ENCODE measurements at regions not wholly inside any gene's neighbourhood (a gene's known extent, or its start where the extent isn't known, plus 50 kb on each side); places are given as distances from the start of the nearest gene placed in this dataset.
"Not testable (repeated sequence)": the region's sequence is repeated elsewhere in the genome, so short reads cannot be mapped to it uniquely, and the experiment has no call there.

DNA sequence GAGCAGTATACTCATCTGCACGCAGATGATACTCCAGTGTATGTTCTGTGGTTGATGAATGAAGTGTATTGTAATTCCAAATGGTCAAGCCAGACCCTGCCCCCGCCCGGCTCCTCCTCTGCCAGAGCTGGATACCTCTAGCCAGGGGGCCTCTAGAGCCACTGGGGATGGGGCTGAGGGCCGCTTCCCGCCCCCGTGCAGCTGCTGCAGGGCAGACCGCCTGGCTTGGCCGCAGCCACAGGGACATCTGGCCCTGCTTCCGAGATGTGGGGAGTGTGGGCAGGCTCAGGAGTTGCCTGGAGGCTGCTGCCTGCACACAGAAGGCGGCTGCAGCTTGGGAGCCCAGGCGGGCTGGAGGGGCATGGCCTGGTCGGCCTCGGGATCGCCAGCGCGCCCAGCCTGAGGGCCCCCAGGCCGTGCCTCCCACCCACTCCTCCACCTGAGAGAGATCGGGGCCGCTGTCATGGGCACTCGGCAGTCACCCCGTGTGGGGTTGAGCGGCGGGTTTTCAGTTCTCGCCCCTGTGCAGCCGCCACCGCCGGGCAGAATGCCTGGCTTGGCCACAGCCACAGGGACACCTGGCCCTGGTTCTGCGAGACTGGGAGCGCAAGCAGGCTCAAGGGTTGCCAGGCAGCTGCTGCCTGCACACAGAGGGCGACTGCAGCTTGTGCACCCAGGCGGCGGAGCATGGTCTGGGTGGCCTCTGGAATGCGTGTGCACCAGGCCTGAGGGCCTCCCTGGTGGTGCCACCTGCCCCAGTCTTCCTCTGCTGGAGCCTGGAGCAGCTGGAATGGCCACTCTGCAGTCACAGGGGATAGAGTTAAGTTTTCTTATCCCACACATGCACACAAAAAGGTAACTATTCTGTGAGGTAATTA lies 1643.7 kb downstream of the SPATA31A7 start:
- not testable (repeated sequence) for DNase-seq (ENCODE audit: low spot score)

DNA sequence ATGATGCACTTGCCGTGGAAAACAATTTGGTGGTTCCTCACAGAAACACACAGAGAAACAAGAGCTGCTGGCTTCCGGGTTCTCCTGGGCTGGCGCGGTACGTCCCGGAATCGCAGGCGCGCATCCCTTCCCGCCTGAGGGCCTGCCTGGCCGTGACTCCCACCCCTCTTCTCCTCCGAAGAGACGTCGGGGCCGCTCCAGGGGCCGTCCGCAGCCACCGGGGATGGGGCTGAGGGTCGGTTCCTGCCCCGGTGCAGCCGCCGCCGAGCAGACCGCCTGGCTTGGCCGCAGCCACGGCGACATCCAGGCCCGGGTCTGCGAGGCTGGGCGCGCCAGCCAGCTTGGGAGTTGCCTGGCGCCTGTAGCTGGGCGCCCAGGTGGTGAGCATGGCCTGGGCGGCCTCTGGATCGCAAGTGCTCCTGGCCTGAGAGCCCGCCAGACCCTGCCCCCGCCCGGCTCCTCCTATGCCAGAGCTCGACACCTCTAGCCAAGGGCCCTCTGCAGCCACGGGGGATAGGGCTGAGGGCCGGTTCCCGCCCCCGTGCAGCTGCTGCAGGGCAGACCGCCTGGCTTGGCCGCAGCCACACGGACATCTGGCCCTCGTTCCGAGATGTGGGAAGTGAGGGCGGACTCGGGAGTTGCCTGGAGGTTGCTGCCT lies 1647.5 kb downstream of the SPATA31A7 start:
- not testable (repeated sequence) for DNase-seq (ENCODE audit: low spot score)

DNA sequence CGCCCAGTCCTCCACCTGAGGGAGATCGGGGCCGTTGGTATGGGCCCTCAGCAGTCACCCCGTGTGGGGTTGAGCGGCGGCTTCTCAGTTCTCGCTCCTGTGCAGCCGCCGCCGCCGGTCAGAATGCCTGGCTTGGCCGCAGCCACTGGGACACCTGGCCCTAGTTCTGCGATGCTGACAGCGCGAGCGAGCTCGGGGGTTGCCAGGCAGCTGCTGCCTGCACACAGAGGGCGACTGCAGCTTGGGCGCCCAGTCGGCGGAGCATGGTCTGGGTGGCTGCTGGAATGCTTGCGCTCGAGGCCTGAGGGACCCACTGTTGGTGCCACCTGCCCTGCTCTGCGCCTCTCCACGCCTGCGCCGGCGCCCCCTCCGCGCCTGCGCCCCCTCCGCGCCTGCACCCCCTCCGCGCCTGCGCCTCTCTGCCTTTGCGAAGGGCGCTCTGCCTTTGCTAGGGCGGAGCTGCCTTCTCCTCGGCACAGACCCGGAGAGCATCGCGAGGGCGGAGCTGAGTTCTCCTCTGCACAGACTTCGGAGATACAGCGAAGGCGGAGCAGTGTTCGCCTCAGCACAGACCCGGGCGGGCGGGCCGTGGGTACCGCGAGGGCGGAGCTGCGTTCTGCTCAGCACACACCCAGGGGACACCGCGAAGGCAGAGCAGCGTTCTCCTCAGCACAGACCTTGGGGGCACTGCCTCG lies 1648.3 kb downstream of the SPATA31A7 start:
- DNase-seq (ENCODE audit: low spot score), result not testable (repeated sequence)

DNA sequence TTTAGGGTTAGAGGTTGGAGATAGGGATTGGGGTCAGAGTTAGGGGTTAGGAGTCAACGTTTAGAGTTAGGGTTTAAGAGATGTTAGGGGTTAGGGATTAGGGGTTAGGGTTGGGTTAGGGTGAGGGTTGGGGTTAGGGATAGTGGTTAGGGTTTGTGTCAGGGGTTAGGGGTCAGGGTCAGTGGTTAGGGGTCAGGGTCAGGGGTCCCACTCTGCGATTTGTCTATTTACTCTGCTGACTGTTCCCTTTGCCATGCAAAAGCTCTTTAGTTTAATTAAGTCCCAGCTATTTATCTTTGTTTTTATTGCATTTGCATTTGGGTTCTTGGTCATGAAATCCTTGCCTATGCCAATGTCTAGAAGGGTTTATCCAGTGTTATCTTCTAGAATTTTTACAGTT lies 1649.3 kb downstream of the SPATA31A7 start:
- not testable (repeated sequence) for DNase-seq (ENCODE audit: low spot score)

DNA sequence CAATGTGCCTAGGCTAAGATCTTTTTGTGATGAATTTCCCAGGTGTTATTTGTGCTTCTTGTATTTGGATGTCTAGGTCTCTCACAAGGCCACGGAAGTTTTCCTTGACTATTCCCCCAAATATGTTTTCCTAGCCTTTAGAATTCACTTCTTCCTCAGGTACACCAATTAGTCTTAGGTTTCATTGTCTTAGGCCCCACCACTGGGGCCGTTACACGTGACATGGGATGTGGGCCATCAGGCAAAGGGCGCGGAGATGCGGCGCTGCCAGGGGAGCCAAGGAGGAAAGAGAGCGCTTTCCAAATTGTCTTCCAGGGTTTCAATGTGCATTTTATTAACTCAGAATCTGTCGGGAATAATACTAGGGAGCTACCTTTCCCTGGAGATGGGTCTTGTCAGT lies 1653.3 kb downstream of the SPATA31A7 start:
- not testable (repeated sequence) for DNase-seq (ENCODE audit: low spot score)

DNA sequence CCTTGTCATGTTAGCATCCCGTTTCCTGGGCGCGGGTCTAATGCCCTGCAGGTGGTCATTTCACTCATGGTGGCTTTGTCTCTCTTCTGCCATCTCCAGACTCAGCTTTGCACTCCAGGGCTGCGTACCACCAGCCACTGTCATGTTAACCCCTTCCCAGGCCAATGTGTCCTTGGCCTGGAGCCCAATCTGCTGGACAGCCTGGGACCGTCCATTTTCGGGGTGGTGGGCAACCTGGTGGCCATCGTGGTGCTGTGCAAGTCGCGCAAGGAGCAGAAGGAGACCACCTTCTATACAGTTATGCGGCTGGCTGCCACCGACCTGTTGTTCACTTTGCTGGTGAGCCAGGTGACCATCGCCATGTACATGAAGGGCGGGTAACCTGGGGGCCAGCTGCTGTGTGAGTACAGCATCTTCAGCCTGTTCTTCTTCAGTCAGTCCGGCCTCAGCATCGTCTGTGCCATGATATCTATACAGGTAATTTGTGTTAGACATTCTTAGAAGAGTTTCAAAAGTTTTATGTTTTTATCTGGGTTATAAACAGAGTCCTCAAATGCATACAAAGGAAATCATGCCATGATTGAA lies 1654.0 kb downstream of the SPATA31A7 start:
- not testable (repeated sequence) for DNase-seq (ENCODE audit: low spot score)

DNA sequence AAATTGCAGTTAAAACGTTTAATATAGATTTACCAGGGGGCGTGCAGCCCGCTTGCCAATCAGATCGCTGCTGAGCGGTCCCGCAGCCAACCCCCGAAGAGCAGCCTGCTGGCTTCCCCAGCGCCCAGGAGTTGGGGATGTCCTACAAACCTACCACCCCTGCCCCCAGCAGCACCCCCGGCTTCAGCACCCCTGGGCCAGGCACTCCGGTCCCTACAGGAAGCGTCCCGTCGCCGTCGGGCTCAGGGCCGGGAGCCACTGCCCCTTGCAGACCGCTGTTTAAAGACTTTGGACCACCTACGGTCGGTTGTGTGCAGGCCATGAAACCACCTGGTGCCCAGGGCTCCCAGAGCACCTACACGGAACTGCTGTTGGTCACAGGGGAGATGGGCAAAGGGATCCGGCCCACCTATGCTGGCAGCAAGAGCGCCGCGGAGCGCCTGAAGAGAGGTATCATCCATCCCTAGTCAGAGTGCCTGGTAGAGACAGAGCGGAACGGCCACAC lies 1654.9 kb downstream of the SPATA31A7 start:
- not testable (repeated sequence) for DNase-seq (ENCODE audit: low spot score)

DNA sequence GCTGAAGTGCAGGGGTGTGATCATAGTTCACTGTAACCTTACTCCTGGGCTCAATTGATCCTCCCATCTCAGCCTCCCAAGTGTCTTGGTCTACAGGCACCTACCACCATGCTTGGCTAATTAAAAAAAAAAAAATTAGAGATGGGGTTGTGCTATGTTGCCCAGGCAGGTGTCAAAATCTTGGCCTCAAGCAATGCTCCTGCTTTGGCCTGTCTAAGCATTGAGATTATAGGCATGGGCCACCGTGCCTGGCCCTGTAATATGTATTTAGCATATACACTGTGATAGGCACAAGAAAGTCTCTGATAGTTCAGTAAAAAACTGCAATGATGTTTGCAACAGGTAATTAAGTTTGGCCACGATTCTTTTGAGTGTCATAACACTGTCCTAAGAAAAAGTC lies 1658.4 kb downstream of the SPATA31A7 start:
- DNase-seq (ENCODE audit: low spot score), result not testable (repeated sequence)

DNA sequence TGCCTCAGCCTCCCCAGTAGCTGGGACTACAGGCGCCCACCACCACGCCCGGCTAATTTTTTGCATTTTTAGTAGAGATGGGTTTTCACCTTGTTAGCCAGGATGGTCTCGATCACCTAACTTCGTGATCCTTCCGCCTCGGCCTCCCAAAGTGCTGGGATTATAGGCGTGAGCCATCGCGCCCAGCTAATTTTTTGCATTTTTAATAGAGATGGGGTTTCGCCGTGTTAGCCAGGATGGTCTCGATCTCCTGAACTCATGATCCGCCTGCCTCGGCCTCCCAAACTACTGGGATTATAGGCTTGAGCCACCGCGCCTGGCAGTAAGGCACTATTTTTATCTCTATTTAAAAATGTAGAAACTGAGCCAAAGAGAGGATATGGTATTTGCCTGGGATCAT lies 1660.2 kb downstream of the SPATA31A7 start:
- not testable (repeated sequence) for DNase-seq (ENCODE audit: low spot score)

DNA sequence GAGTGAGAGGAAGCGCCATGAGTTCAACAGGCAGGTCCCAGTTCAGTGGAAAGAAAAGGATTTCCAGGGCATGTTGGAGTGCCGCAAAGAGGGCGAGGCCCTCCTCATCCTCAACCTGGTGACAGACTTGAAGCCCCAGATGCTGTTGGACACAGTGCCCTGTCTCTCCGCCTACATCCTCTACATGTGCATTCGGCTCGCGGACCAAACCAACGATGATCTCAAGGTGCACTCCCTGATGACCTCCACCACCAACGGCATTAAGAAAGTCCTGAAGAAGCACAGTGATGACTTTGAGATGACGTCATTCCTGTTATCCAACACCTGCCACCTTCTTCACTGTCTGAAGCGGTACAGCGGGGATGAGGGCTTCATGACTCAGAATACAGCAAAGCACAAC lies 1667.4 kb downstream of the SPATA31A7 start:
- DNase-seq (ENCODE audit: low spot score), result not testable (repeated sequence)

DNA sequence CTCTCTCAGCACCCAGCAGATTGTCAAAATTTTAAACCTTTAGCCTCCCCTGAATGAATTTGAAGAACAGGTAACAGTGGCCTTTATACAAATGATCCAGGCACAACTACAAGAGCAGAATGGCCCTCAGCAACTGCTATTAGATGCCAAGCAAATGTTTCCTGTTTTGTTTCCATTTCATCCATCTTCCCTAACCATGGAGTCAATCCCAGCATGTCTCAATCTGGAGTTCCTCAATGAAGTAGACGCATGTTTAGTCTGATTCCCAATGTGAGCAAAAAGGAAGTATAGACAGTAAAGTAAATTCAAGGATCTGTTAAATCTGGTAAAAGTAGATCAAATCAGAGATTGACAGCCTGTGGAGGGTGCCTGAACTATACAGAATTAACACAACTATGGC lies 1668.4 kb downstream of the SPATA31A7 start:
- not testable (repeated sequence) for DNase-seq (ENCODE audit: low spot score)

DNA sequence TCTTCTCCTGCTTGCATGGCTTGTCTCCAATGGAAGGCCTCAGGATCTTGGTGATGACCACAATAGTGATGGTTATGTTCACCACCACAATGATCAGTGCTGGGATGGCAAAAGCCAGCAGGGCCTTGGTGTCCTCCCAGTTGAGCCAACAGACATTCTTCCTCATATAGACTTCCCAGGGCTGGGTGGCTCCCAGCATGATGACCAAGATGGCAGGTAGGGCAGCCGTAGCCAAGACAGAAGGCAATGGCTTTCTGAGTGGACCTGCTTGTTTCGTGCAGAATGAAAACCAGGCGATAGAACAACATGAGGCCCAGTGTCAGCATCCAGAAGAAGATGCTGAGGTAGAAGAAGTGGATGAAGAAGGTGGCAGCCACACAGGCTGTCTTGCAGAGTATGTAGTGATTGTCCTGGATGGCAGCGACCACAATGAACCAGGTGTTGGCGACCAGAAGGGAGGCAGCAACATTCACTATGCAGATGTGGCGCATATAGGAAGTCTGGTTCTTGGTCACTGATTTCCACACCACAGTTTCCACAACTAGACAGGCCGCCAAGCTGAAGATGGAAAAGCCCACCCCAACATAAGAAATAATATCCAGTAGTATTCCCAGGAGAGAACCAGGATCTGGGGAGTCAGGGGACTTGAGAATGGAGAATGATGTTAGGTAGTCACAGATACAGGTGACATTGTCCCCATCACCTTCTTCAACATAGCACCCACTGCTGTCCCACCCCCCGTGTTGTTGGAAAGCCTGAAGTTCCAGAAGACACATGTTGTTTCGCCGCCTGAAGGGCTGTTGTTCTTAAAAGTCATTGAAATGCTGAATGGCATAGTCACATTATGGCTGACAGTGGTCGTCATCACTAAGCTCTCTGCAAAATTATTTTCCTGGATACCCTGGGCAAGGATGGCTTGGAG lies 1671.4 kb downstream of the SPATA31A7 start:
- DNase-seq (ENCODE audit: low spot score), result not testable (repeated sequence)

DNA sequence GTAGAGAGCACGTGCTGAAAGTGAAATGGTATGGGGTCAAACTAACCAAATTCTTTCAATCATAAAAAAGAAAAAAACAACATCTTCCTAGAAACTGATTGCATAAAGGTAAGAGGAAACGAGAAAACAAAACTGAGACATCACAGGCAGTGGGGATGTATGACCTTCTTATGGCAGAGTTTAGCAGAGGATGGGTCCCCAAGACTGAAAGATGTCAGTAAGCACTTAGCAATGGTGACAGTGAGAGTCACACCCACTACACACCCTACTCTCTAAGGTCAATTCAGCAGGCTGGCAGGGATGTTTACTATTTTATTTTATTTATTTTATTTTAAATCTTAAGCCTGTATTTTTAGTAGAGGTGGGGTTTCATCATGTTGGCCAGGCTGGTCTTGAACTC lies 1672.3 kb downstream of the SPATA31A7 start:
- DNase-seq (ENCODE audit: low spot score), result not testable (repeated sequence)

DNA sequence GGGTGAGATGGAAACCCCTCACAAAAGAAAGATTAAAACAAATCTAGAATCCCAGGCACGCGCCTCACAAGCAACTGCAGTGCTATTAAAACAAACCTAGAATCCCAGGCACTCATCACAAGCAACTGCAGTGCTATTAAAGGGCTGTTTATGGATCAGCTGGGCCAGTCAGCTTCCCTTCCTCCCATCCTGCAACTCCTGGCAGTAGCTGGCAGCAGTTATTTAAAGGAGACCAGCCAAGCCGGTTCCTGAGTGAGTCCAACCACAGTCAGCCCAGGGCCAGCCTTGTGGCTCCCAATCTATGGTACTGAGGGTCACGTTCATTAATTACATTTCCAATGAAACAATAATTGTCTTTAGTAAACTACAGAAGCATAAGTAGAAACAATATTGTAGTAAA lies 1673.5 kb downstream of the SPATA31A7 start:
- DNase-seq (ENCODE audit: low spot score), result not testable (repeated sequence)

DNA sequence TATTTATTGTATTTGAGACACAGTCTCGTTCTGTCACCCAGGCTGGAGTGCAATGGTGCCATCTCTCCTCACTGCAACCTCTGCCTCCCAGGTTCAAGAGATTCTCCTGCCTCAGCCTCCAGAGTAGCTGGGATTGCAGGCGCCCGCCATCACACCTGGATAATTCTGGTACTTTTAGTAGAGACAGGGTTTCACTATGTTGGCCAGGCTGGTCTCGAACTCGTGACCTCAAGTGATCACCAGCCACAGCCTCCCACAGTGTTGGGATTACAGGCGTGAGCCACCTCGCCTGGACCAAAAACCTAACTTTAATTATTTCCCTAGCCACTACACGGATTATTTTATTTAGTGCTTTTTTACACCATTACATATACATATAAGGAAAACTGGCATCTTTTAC lies 1674.0 kb downstream of the SPATA31A7 start:
- not testable (repeated sequence) for DNase-seq (ENCODE audit: low spot score)

DNA sequence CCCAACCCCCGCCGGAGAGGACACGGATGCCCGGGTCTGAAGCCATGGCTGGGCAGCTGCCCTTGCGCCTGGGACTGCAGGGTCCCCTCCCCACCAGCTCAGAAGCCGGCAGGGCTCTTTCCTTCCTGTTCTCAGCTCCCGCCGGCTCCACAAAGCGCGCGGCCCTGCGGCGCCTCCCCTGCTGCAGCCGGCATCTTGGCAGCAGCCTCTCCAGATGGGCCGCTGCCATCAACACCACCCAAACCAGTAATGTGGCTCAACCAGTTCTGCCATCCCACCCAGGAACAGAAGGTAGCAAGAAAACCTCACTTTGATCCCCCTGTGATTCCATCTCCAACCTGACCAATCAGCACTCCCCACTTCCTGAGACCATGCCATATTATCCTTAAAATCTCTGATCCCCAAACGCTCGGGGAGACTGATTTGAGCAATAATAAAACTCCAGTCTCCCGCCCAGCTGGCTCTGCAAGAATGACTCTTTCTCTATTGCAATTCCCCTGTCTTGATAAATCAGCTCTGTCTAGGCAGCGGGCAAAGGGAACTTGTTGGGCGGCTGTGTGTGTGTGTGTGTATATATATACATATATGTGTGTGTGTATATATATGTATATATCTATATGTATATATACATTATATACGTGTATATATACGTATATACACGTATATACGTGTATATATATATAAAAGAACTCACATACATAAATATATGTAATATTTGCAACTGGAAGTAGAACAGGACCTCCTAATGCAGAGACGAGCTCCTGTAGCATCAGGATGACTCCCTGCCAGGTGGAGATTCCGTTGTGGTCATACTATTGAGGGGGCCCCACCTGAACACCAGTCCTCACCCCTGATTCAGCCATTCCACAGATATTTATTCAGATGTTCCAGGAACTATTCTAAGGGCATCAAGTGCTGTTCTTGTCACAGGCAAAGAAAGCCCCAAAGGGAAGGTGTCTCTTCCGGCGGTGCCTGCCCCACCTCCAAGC lies 1674.9 kb downstream of the SPATA31A7 start:
- not testable (repeated sequence) for DNase-seq (ENCODE audit: low spot score)

DNA sequence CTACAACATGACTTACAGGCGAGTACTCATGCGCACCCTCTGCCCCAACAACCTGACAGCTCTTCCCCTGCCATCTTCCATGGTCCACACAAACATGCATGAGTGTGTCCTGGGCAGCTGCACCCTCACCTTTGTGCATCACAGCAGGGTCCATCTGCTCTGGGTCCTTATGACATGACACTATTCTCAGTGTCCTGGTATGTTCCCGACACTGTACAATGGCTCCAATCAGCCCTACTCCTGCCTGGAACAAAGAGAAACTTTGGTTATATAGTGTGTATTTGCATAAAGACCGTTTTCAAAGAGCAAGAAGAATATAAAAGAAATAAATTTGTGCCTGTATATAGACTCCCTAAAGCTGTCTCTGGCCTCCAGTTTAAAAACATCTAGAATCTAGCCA lies 1679.2 kb downstream of the SPATA31A7 start:
- not testable (repeated sequence) for DNase-seq (ENCODE audit: low spot score)

DNA sequence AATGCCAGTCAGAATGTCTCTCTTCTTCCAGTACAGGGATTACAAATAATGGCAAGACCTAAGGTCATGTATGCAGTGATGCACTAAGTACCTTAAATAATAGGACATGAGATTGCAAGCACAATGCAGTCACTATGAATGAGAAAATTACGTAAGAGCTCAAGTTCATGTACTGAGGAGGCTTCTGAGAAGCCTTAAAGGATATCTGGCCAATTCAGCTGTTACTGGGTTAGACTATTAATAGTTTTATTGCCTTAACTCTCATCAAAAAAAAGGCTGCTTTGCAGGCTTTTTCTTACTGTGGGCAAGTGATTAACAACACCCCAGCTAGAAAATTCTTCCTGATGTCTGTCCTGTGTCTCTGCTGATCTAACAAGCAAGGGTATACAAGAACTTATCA lies 1681.9 kb downstream of the SPATA31A7 start:
- DNase-seq (ENCODE audit: low spot score), result peak; percentile 54

DNA sequence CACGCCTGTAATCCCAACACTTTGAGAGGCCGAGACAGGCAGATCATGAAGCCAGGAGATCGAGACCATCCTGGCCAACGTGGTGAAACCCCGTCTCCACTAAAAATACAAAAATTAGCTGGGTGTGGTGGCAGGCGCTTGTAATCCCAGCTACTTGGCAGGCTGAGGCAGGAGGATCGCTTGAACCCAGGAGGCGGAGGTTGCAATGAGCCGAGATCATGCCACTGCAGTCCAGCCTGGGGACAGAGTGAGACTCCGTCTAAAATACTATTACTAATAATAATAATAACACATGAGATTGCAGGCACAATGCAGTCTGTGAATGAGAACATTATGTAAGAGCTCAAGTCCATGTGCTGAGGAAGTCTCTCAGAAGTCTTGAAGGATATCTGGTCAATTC lies 1684.4 kb downstream of the SPATA31A7 start:
- DNase-seq (ENCODE audit: low spot score), result not testable (repeated sequence)

All from COLO829 (cell line).